Superior temporal gyrus (tissue), 1 donor: ENCODE measurements at regions not wholly inside any gene's neighbourhood (a gene's known extent, or its start where the extent isn't known, plus 50 kb on each side); places are given as distances from the start of the nearest gene placed in this dataset.

Source experiments
- DNase-seq: peaks from one replicate; pipeline ENCODE4 v3.0.0-alpha.2; 2016; ENCODE audit errors: extremely low spot score

- DNase-seq = no peak
Observed at GRCh38 chr6:16976385-16977183, 125.3 kb upstream of the STMND1 start.

- DNase-seq = no peak
Observed at GRCh38 chr6:16974704-16975359, 127.0 kb upstream of the STMND1 start.

- DNase-seq = no peak
Observed at GRCh38 chr6:16974387-16974673, 127.5 kb upstream of the STMND1 start.

- no peak for DNase-seq
Observed at GRCh38 chr6:16973545-16974386, 128.1 kb upstream of the STMND1 start.

- DNase-seq = no peak
Observed at GRCh38 chr6:16973051-16973450, 128.8 kb upstream of the STMND1 start.

- DNase-seq = no peak
Observed at GRCh38 chr6:16972535-16972934, 129.3 kb upstream of the STMND1 start.

- DNase-seq = no peak
Observed at GRCh38 chr6:16969699-16970655, 131.9 kb upstream of the STMND1 start.

- no peak for DNase-seq
Observed at GRCh38 chr6:16968101-16968500, 133.7 kb upstream of the STMND1 start.

GRCh38 chr6:16967470-16967817 lies 134.4 kb upstream of the STMND1 start:
- no peak for DNase-seq

- DNase-seq = no peak
Observed at GRCh38 chr6:16966791-16967469, 134.9 kb upstream of the STMND1 start.

- no peak for DNase-seq
Observed at GRCh38 chr6:16965689-16966088, 136.2 kb upstream of the STMND1 start.

GRCh38 chr6:16964553-16965499 lies 137.0 kb upstream of the STMND1 start:
- DNase-seq = peak; percentile 88

- no peak for DNase-seq
Observed at GRCh38 chr6:16961577-16961976, 140.3 kb upstream of the STMND1 start.

GRCh38 chr6:16959789-16960188 lies 142.1 kb upstream of the STMND1 start:
- DNase-seq = no peak

- DNase-seq = no peak
Observed at GRCh38 chr6:16956361-16956760, 145.5 kb upstream of the STMND1 start.

GRCh38 chr6:16955899-16956298 lies 146.0 kb upstream of the STMND1 start:
- DNase-seq = no peak

GRCh38 chr6:16953905-16954304 lies 147.9 kb upstream of the STMND1 start:
- no peak for DNase-seq

- no peak for DNase-seq
Observed at GRCh38 chr6:16953446-16953845, 148.4 kb upstream of the STMND1 start.

- no peak for DNase-seq
Observed at GRCh38 chr6:16950825-16951495, 150.9 kb upstream of the STMND1 start.
